Trophoblast cell (in vitro differentiated cells and primary cell): ENCODE measurements at regions not wholly inside any gene's neighbourhood (a gene's known extent, or its start where the extent isn't known, plus 50 kb on each side); places are given as distances from the start of the nearest gene placed in this dataset.
A peak's percentile ranks its signal among the peaks of the same experiment; 100 is the strongest.

Experiments used
- DNase-seq, 2 donors: peaks; one replicate each; pipeline ENCODE4 v3.0.0-alpha.2; 2016
- H2AFZ ChIP-seq: 2 replicates; pipeline ENCODE4 v1.6.1; 2013; ENCODE audit warnings: low read length, moderate library complexity, mild to moderate bottlenecking; ENCODE audit not compliant: insufficient read depth, poor library complexity
- H2AK5ac ChIP-seq: 2 replicates; pipeline ENCODE4 v1.6.1; 2013; ENCODE audit warnings: mild to moderate bottlenecking, low read length
- H2BK120ac ChIP-seq: 2 replicates; pipeline ENCODE4 v1.6.1; 2013; ENCODE audit warnings: low read length, mild to moderate bottlenecking, moderate library complexity; ENCODE audit not compliant: insufficient read depth, poor library complexity
- H2BK12ac ChIP-seq: 2 replicates; pipeline ENCODE4 v1.6.1; 2013; ENCODE audit warnings: mild to moderate bottlenecking, low read length, moderate library complexity
- H2BK5ac ChIP-seq: 2 replicates; pipeline ENCODE4 v1.6.1; 2013; ENCODE audit warnings: low read length, low read depth, moderate library complexity, mild to moderate bottlenecking; ENCODE audit not compliant: poor library complexity
- H3K14ac ChIP-seq: 2 replicates; pipeline ENCODE4 v1.6.1; 2013; ENCODE audit warnings: mild to moderate bottlenecking, low read length
- H3K18ac ChIP-seq: 2 replicates; pipeline ENCODE4 v1.6.1; 2013; ENCODE audit warnings: mild to moderate bottlenecking, low read length
- H3K23ac ChIP-seq: 2 replicates; pipeline ENCODE4 v1.6.1; 2013; ENCODE audit warnings: low read length
- H3K27ac ChIP-seq: 2 replicates; pipeline ENCODE4 v1.5.1; 2013; ENCODE audit warnings: low read depth, mild to moderate bottlenecking, inconsistent platforms, low read length, moderate library complexity
- H3K27me3 ChIP-seq: 2 replicates; pipeline ENCODE4 v1.6.1; 2013; ENCODE audit warnings: inconsistent platforms, mild to moderate bottlenecking, low read length, moderate library complexity; ENCODE audit not compliant: insufficient read depth
- H3K36me3 ChIP-seq, 2 experiments: 1 replicate in 1 of 2; 2 replicates in 1 of 2; pipeline ENCODE4 v1.6.1; 2013; ENCODE audit warnings: low read length in 2 of 2, mild to moderate bottlenecking in 2 of 2, moderate library complexity in 1 of 2; ENCODE audit not compliant: insufficient read depth in 2 of 2, control insufficient read depth in 1 of 2
- H3K4ac ChIP-seq: 2 replicates; pipeline ENCODE4 v1.6.1; 2013; ENCODE audit warnings: low read depth, mild to moderate bottlenecking, low read length, moderate library complexity
- H3K4me1 ChIP-seq, 2 experiments: 1 replicate in 1 of 2; 2 replicates in 1 of 2; pipeline ENCODE4 v1.6.1; 2013; ENCODE audit warnings: low read length in 2 of 2, mild to moderate bottlenecking in 2 of 2, moderate library complexity in 1 of 2; ENCODE audit not compliant: insufficient read depth in 2 of 2, control insufficient read depth in 1 of 2
- H3K4me2 ChIP-seq: 2 replicates; pipeline ENCODE4 v1.6.1; 2013; ENCODE audit warnings: inconsistent platforms, mild to moderate bottlenecking, low read length, moderate library complexity
- H3K4me3 ChIP-seq: 2 replicates; pipeline ENCODE4 v1.5.1; 2013; ENCODE audit warnings: mild to moderate bottlenecking, low read depth, low read length, inconsistent platforms
- H3K79me1 ChIP-seq: one replicate; pipeline ENCODE4 v1.6.1; 2013; ENCODE audit warnings: low read length
- H3K79me2 ChIP-seq: 2 replicates; pipeline ENCODE4 v1.6.1; 2013; ENCODE audit warnings: low read length, mild to moderate bottlenecking; ENCODE audit not compliant: control insufficient read depth, insufficient read depth, poor library complexity
- H3K9ac ChIP-seq: 2 replicates; pipeline ENCODE4 v1.6.1; 2013; ENCODE audit warnings: mild to moderate bottlenecking, low read length
- H3K9me3 ChIP-seq: 2 replicates; pipeline ENCODE4 v1.6.1; 2013; ENCODE audit warnings: low read depth, mild to moderate bottlenecking, control low read depth, inconsistent platforms, low read length; ENCODE audit not compliant: insufficient read depth
- H4K12ac ChIP-seq: 2 replicates; pipeline ENCODE4 v1.6.1; 2013; ENCODE audit warnings: low read depth, mild to moderate bottlenecking, low read length, moderate library complexity
- H4K8ac ChIP-seq: 2 replicates; pipeline ENCODE4 v1.6.1; 2013; ENCODE audit warnings: low read depth, mild to moderate bottlenecking, low read length, moderate library complexity
- H4K91ac ChIP-seq: one replicate; pipeline ENCODE4 v1.6.1; 2013; ENCODE audit warnings: low read depth, mild to moderate bottlenecking, low read length, moderate library complexity
- WGBS: extraction: QIAGEN DNeasy Blood & Tissue Kit; methylation state at CpG from one replicate; pipeline ENCODE4 v1.1.7; 2013; ENCODE audit warnings: missing lambda C conversion rate; ENCODE audit not compliant: insufficient read length, insufficient coverage; ENCODE audit errors: extremely low coverage; 5-methylcytosine and 5-hydroxymethylcytosine counted together

DNA sequence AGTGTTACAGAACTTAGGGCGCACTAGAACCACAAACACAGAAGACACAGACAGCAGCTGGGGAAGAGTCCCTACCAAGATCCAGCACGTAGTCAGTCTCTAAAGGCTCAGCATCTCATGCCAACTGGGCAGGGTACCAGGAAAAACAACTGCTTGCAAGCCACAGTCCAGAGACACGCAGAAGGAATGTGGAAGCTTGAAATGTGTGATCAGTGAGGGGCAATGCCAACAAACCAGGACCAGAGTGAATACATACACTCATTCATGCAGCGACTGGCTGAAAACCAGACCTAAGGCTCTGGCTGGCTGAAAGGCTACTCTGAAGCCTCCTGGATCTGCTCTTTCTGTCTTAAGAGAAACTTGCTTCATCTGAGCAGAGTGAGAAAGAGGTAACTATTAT, 1484.8 kb downstream of the EFNB2 start:
- WGBS: no CpG with 5 or more reads among the region's 4 CpGs
- H3K14ac ChIP-seq: no peak overlapping the region
- H3K4me3 ChIP-seq: no peak overlapping the region

GRCh38 chr13:105048677-105049076, 1486.8 kb downstream of the EFNB2 start:
- H3K9ac ChIP-seq: peak overlapping the region; percentile 70
- no peak overlapping the region for H4K8ac ChIP-seq
- no peak overlapping the region for H2BK12ac ChIP-seq
- no CpG with 5 or more reads among the region's 1 CpG for WGBS
- H3K9me3 ChIP-seq: no peaks in the 10 kb centered on the region
- H3K27me3 ChIP-seq: no peaks in the 10 kb centered on the region
- no peak overlapping the region for H3K27ac ChIP-seq
- no peak overlapping the region for H3K18ac ChIP-seq
- no peak overlapping the region for H3K14ac ChIP-seq
- H2BK120ac ChIP-seq: no peak overlapping the region
- no peaks in the 10 kb centered on the region for H3K79me1 ChIP-seq
- no peak overlapping the region for H2BK5ac ChIP-seq
- H3K4me3 ChIP-seq: no peak overlapping the region
- no peak overlapping the region for H3K23ac ChIP-seq
- no peak overlapping the region for H3K4me2 ChIP-seq
- no peak for DNase-seq
- no peak overlapping the region for H2AFZ ChIP-seq
- no peaks in the 10 kb centered on the region for H3K79me2 ChIP-seq
- no peak overlapping the region for H2AK5ac ChIP-seq
- no peaks in the 10 kb centered on the region for H3K36me3 ChIP-seq
- H3K4me1 ChIP-seq: no peaks in the 10 kb centered on the region
- no peak overlapping the region for H3K4ac ChIP-seq
- H4K12ac ChIP-seq: no peak overlapping the region
- H4K91ac ChIP-seq: no peak overlapping the region

More for the DNA sequence above, 1484.8 kb downstream of the EFNB2 start:
- DNase-seq: no peak
- Histone ChIP-seq H3K79me1 (no peaks in the 10 kb centered on the region), H3K27ac (no peak overlapping the region), H2BK120ac (no peak overlapping the region), H4K8ac (no peak overlapping the region), H3K23ac (no peak overlapping the region), H3K36me3 (no peaks in the 10 kb centered on the region), H3K4me2 (no peak overlapping the region), H3K9me3 (no peaks in the 10 kb centered on the region), H2AFZ (no peak overlapping the region), H2BK12ac (peak overlapping the region; percentile 25), H3K9ac (no peak overlapping the region), H3K18ac (no peak overlapping the region), H4K91ac (no peak overlapping the region), H2AK5ac (no peak overlapping the region), H4K12ac (no peak overlapping the region), H2BK5ac (no peak overlapping the region), H3K4me1 (no peaks in the 10 kb centered on the region), H3K27me3 (no peaks in the 10 kb centered on the region), H3K4ac (no peak overlapping the region), H3K79me2 (no peaks in the 10 kb centered on the region)

DNA sequence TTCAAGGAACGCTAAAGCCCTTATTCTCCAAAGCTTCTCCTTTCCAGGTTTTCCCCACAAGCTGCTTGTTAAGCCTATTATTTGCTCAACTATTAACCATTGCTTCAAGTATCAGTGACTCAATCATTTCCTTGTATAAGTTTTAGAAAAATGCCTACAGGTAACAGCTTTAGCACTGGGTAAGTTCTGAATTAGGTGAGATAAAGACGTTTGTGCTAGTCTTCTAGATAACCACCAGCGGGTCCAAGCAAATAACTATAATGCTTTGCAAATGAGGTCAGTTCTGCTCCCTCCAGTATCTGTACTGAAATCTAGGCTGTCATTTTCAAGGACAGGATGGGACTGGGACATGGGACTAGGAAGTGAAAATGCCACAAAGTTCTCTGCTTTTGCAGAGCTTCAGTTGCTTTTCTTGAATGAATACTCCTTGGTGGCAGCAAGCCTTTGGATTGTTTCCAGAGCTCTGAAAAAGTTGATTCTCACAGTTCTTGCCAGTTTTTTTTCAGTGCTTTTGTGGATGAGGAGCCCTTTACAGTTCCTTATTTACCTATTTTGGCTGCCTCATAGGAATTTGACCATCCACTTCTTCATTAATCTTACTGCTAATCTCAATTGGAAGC, 1487.7 kb downstream of the EFNB2 start:
- Histone ChIP-seq H2BK5ac (no peak overlapping the region), H3K27me3 (no peaks in the 10 kb centered on the region), H3K27ac (no peak overlapping the region), H3K9ac (no peak overlapping the region), H3K4ac (no peak overlapping the region), H2BK120ac (no peak overlapping the region), H3K9me3 (no peaks in the 10 kb centered on the region), H2AK5ac (no peak overlapping the region), H3K18ac (no peak overlapping the region), H4K8ac (no peak overlapping the region), H2BK12ac (no peak overlapping the region), H3K4me2 (no peak overlapping the region), H4K91ac (no peak overlapping the region), H3K79me2 (no peaks in the 10 kb centered on the region), H3K4me1 (no peaks in the 10 kb centered on the region), H4K12ac (no peak overlapping the region), H3K79me1 (no peaks in the 10 kb centered on the region), H3K4me3 (no peak overlapping the region), H3K36me3 (no peaks in the 10 kb centered on the region), H3K23ac (no peak overlapping the region), H2AFZ (no peak overlapping the region), H3K14ac (no peak overlapping the region)
- DNase-seq: peak; percentile 24 to 74
- WGBS: no CpG with 5 or more reads among the region's 3 CpGs

DNA sequence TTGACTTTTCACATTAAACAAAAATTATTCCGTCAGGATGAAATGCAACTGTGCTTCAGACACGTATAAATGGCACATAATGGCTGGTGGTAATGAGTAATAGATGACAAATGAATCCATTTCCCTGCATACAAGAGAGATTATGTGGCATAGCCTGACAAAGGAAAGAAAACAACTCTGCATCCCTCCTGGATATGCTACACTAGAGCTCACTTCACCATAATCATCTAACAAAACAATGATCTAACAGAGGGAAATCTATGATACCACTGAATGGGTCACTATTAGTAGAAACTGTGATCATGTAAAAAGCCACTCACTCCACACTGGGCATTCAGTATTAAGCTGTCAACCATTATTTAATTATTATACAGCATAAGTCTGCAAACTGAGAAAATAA, 1498.4 kb downstream of the EFNB2 start:
- Histone ChIP-seq H3K18ac (no peak overlapping the region), H2BK120ac (no peak overlapping the region), H2BK5ac (no peak overlapping the region), H3K9ac (no peak overlapping the region), H4K12ac (no peak overlapping the region), H3K4ac (no peak overlapping the region), H4K8ac (no peak overlapping the region), H4K91ac (no peak overlapping the region), H2AFZ (no peak overlapping the region), H3K9me3 (peaks cover 5% of the 10 kb centered on the region), H3K79me1 (no peaks in the 10 kb centered on the region), H3K4me1 (no peaks in the 10 kb centered on the region), H3K23ac (no peak overlapping the region), H3K27me3 (no peaks in the 10 kb centered on the region), H3K79me2 (no peaks in the 10 kb centered on the region), H2AK5ac (no peak overlapping the region), H3K4me2 (no peak overlapping the region), H3K27ac (no peak overlapping the region), H3K36me3 (no peaks in the 10 kb centered on the region), H2BK12ac (no peak overlapping the region), H3K14ac (no peak overlapping the region), H3K4me3 (no peak overlapping the region)
- no CpG with 5 or more reads among the region's 2 CpGs for WGBS
- DNase-seq: no peak
